DOHH2 (cell line): ENCODE measurements at regions not wholly inside any gene's neighbourhood (a gene's known extent, or its start where the extent isn't known, plus 50 kb on each side); places are given as distances from the start of the nearest gene placed in this dataset.

Experiments used
- H3F3A ChIP-seq: fragments of 200-600 bp; sonication (generic), shearing (Covaris generic); 2 replicates; pipeline ENCODE4 v1.6.0; 2016; ENCODE audit warnings: antibody characterized with exemption, mild to moderate bottlenecking; ENCODE audit not compliant: control insufficient read depth, insufficient read depth
- H3K27ac ChIP-seq: fragments of 200-600 bp; sonication (generic); 2 replicates; pipeline ENCODE4 v1.5.1; 2014; ENCODE audit warnings: low read depth, mild to moderate bottlenecking, low read length, moderate library complexity
- H3K27me3 ChIP-seq: fragments of 200-600 bp; sonication (generic); 2 replicates; pipeline ENCODE4 v1.6.1; 2014; ENCODE audit warnings: mild to moderate bottlenecking, low read length, mixed read lengths; ENCODE audit not compliant: control insufficient read depth
- H3K36me3 ChIP-seq: fragments of 200-600 bp; sonication (generic); 2 replicates; pipeline ENCODE4 v1.6.1; 2014; ENCODE audit warnings: mild to moderate bottlenecking, low read length, moderate library complexity, mixed read lengths; ENCODE audit not compliant: control insufficient read depth
- H3K4me1 ChIP-seq: fragments of 200-600 bp; sonication (generic); 2 replicates; pipeline ENCODE4 v1.6.1; 2014; ENCODE audit warnings: mild to moderate bottlenecking, low read length, mixed read lengths; ENCODE audit not compliant: control insufficient read depth
- H3K4me2 ChIP-seq: fragments of 200-600 bp; sonication (generic); 2 replicates; pipeline ENCODE4 v1.6.0; 2014; ENCODE audit warnings: mild to moderate bottlenecking, low read length, moderate library complexity
- H3K4me3 ChIP-seq: fragments of 200-600 bp; sonication (generic); 2 replicates; pipeline ENCODE4 v1.5.1; 2014; ENCODE audit warnings: mild to moderate bottlenecking, low read length, mixed read lengths
- H3K79me2 ChIP-seq: fragments of 200-600 bp; sonication (generic); 2 replicates; pipeline ENCODE4 v1.6.1; 2014; ENCODE audit warnings: mild to moderate bottlenecking, low read length, mixed read lengths; ENCODE audit not compliant: control insufficient read depth
- H3K9me2 ChIP-seq: fragments of 200-600 bp; sonication (generic); replicated peaks from 2 replicates; pipeline ENCODE4 v1.6.1; 2014; ENCODE audit warnings: mild to moderate bottlenecking, low read length, mixed read lengths; ENCODE audit not compliant: control insufficient read depth
- H3K9me3 ChIP-seq: fragments of 200-600 bp; sonication (generic); 2 replicates; pipeline ENCODE4 v1.6.1; 2014; ENCODE audit warnings: antibody characterized with exemption, low read length, mixed read lengths; ENCODE audit not compliant: control insufficient read depth, insufficient read depth
- H4K20me1 ChIP-seq: fragments of 200-600 bp; sonication (generic); 2 replicates; pipeline ENCODE4 v1.6.0; 2014; ENCODE audit warnings: low read depth, mild to moderate bottlenecking, antibody characterized with exemption, low read length, moderate library complexity; ENCODE audit not compliant: control insufficient read depth, insufficient read depth
- EZH2phosphoT487 ChIP-seq: fragments of 200-600 bp; sonication (generic); IDR thresholded peaks from 2 replicates; pipeline ENCODE4 v1.6.1; 2017; ENCODE audit warnings: borderline replicate concordance, mild to moderate bottlenecking, antibody characterized with exemption, low read length, moderate library complexity, mixed read lengths
- TF ChIP-seq, protein P1 (sequence below): fragments of 200-600 bp; sonication (generic); IDR thresholded peaks from one replicate; pipeline ENCODE4 v1.5.1; 2014; ENCODE audit warnings: antibody characterized with exemption, mild to moderate bottlenecking, low read depth, low read length; ENCODE audit not compliant: poor library complexity, severe bottlenecking

DNA sequence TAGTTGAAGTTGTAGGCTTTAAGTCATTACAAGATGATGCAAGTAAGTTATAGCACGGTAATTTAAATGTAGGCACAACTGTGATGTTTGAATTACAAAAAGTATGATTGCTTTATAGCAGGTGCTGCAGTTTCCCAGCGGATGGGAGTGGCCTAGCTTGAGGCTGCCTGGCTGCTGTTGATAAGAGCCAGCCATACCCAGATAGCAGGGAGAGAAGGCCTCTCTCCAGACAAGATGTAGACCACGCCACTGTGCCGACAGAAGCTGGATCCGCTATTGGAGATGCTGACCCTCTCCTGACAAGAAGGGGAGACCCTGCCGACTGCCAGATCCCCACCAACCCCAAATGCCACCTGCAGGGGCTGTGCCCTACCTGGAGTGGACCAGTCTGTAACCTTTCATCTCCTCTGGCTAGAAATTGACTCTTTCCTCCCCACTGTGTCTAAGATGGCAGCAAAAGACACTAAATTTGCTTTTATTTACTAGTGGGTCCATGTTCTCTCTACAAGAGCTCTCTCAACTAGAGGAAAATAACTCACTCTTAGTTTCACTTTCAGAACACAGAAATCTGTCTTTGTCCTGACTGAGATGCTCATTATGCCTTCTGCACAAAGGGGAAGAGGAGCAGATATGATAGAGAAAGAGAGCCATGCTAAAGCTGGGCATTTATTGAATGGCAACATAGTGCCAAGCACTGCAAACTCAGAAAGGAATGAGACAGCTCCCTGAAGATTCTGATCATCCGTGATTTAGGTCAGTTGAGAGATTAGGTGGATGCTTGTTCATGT is 127.9 kb downstream of the URB2 start:
- no peaks in the 10 kb centered on the region for H3K36me3 ChIP-seq
- H3K4me3 ChIP-seq, result no peak overlapping the region
- no peaks in the 10 kb centered on the region for H3K9me3 ChIP-seq
- H3K9me2 ChIP-seq, result no peaks in the 10 kb centered on the region
- H3K4me2 ChIP-seq, result no peak overlapping the region
- H3K27me3 ChIP-seq, result peaks cover 24% of the 10 kb centered on the region
- H4K20me1 ChIP-seq, result no peaks in the 10 kb centered on the region
- H3K27ac ChIP-seq, result no peak overlapping the region
- H3K79me2 ChIP-seq, result no peaks in the 10 kb centered on the region
- no peaks in the 10 kb centered on the region for H3F3A ChIP-seq
- TF ChIP-seq EZH2phosphoT487, result no peak
- TF ChIP-seq, protein P1, sequence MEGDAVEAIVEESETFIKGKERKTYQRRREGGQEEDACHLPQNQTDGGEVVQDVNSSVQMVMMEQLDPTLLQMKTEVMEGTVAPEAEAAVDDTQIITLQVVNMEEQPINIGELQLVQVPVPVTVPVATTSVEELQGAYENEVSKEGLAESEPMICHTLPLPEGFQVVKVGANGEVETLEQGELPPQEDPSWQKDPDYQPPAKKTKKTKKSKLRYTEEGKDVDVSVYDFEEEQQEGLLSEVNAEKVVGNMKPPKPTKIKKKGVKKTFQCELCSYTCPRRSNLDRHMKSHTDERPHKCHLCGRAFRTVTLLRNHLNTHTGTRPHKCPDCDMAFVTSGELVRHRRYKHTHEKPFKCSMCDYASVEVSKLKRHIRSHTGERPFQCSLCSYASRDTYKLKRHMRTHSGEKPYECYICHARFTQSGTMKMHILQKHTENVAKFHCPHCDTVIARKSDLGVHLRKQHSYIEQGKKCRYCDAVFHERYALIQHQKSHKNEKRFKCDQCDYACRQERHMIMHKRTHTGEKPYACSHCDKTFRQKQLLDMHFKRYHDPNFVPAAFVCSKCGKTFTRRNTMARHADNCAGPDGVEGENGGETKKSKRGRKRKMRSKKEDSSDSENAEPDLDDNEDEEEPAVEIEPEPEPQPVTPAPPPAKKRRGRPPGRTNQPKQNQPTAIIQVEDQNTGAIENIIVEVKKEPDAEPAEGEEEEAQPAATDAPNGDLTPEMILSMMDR, result no peak
- H3K4me1 ChIP-seq, result no peaks in the 10 kb centered on the region

GRCh38 chr1:229756666-229757065 is 130.6 kb downstream of the URB2 start:
- no peaks in the 10 kb centered on the region for H3K4me1 ChIP-seq
- peaks cover 24% of the 10 kb centered on the region for H3K27me3 ChIP-seq
- H3K27ac ChIP-seq, result no peak overlapping the region
- H3K4me3 ChIP-seq, result no peak overlapping the region
- H3K9me3 ChIP-seq, result no peaks in the 10 kb centered on the region
- no peak overlapping the region for H3K4me2 ChIP-seq
- no peaks in the 10 kb centered on the region for H4K20me1 ChIP-seq
- no peaks in the 10 kb centered on the region for H3K9me2 ChIP-seq
- H3F3A ChIP-seq, result no peaks in the 10 kb centered on the region
- TF ChIP-seq, protein P1, result no peak
- TF ChIP-seq EZH2phosphoT487, result no peak
- H3K36me3 ChIP-seq, result no peaks in the 10 kb centered on the region
- H3K79me2 ChIP-seq, result no peaks in the 10 kb centered on the region

- Histone ChIP-seq H3F3A (no peaks in the 10 kb centered on the region), H3K9me3 (no peaks in the 10 kb centered on the region), H3K27ac (no peak overlapping the region), H3K79me2 (no peaks in the 10 kb centered on the region), H3K27me3 (peaks cover 24% of the 10 kb centered on the region), H3K4me2 (no peak overlapping the region), H3K36me3 (no peaks in the 10 kb centered on the region), H3K4me3 (no peak overlapping the region), H3K9me2 (no peaks in the 10 kb centered on the region), H4K20me1 (no peaks in the 10 kb centered on the region), H3K4me1 (no peaks in the 10 kb centered on the region)
- TF ChIP-seq, protein P1, result no peak
- TF ChIP-seq EZH2phosphoT487, result no peak
These were observed 131.2 kb downstream of the URB2 start for GRCh38 chr1:229757226-229757625.
